HCEC 1CT (cell line): ENCODE measurements at regions not wholly inside any gene's neighbourhood (a gene's known extent, or its start where the extent isn't known, plus 50 kb on each side); places are given as distances from the start of the nearest gene placed in this dataset.

Experiments used
- DNase-seq: peaks from one replicate; pipeline ENCODE4 v3.0.0-alpha.2; 2017

DNA sequence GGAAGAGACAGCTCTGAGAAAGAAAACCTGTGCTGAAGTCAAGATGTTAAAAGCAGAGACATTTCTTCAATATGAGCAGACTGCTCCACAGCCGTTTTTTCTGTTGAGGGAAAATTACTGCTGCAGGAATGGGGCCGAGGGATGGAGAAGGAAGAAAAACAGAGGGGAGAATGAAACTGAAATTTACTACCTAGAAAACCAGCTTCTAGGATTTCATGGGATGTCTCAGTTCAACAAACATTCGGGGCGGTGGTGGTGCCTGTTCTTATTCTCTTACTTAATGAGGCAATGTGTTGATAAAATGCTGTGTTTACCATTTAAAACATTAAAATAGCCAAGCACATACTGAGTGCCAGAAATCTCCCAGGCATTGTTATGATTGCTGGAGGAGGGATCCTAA, 557.1 kb upstream of the MEX3C start:
- no peak for DNase-seq

- no peak for DNase-seq
These were observed 559.9 kb upstream of the MEX3C start for GRCh38 chr18:51757255-51757924.

DNA sequence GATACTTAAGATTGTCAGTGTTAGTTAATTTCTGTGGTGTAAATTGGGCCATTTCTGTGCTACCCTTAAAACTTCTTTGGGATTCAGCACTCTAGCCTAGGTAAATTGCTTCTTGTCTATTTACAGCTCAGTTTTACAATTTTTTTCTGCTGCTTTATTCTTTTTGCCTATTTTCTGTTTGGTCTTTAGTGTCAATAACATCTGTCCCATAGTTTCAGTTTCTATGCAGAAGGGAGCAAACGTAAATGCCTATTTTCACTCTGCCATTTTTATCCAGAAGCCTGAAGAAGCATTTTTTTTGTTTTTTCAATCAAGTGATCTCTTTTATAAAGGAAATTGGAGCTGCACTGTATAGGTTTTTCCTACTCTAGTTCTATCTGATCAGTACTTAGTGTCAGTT, 564.9 kb upstream of the MEX3C start:
- DNase-seq = no peak

GRCh38 chr18:51765606-51766360, 568.3 kb upstream of the MEX3C start:
- DNase-seq = no peak

GRCh38 chr18:51767293-51767692, 569.8 kb upstream of the MEX3C start:
- no peak for DNase-seq

GRCh38 chr18:51778115-51778514, 561.9 kb upstream of the DCC start:
- DNase-seq = no peak

GRCh38 chr18:51789871-51790270, 550.1 kb upstream of the DCC start:
- no peak for DNase-seq

GRCh38 chr18:51801514-51801913, 538.5 kb upstream of the DCC start:
- DNase-seq = no peak

DNA sequence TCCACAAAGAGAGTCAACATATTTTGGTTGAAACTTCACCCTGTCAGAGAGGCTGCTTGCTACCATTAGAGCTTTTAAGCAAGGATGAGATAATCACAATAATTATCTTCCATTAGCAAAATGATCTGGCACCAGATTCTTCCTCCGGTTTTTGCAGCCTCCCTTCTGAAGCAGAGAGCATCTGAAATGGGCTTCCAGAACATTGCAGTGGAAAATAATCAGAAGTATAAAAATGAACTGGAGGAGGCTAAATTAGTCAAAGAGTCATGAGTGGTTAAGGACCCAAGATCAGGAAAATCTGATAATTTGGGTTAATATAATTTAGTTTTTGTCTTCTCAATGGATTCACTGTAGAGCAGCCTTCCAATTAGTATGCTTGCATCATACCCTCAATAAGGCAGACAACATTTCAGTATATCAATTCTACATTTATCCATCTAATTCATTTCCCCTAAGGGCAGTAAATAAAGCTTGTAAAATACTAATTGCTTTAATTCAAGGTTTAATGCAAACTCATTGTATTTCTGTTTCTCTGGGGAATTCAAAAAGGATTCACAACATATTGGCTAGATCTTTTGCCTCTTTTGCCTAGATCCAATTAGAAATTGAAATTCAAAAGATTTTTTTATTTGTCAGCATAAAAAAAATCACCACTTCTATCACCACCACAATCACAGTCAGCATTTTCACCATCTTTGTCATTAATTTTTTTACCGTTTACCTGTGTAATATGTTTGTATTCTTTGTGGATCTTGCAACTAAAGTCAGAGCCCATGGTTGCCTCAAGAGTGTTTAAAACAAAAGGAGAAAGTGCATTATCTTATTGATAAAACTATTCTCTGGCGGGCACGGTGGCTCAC, 537.2 kb upstream of the DCC start:
- DNase-seq = no peak

- DNase-seq = no peak
These were observed 532.7 kb upstream of the DCC start for GRCh38 chr18:51807336-51807735.

- DNase-seq = no peak
These were observed 528.1 kb upstream of the DCC start for GRCh38 chr18:51811883-51812282.

DNA sequence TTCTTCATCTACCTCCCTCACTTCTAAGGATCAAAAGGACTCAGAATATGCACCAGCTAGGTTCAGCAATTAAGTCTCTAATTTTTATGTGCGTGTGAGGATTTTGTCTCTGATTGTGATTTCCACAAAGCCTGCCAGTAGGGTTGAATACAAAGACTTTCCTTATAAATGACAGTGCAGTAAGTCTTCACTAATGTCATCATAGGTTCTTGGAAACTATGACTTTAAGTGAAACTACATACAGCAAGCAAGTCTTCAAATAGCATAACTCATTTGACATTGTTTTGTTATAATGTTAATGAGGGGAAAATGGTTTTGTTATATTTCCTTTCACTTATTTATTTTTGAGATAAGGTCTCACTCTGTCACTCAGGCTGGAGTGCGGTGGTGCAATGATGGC, 526.3 kb upstream of the DCC start:
- DNase-seq = no peak

- DNase-seq = no peak
These were observed 518.4 kb upstream of the DCC start for GRCh38 chr18:51821610-51822009.

- no peak for DNase-seq
These were observed 515.3 kb upstream of the DCC start for GRCh38 chr18:51824746-51825145.

GRCh38 chr18:51833850-51834249, 506.1 kb upstream of the DCC start:
- DNase-seq = no peak

- no peak for DNase-seq
These were observed 491.3 kb upstream of the DCC start for GRCh38 chr18:51848702-51849101.

GRCh38 chr18:51852681-51853080, 487.3 kb upstream of the DCC start:
- DNase-seq = no peak

GRCh38 chr18:51857989-51858388, 482.0 kb upstream of the DCC start:
- no peak for DNase-seq

GRCh38 chr18:51861046-51861445, 479.0 kb upstream of the DCC start:
- DNase-seq = no peak

DNA sequence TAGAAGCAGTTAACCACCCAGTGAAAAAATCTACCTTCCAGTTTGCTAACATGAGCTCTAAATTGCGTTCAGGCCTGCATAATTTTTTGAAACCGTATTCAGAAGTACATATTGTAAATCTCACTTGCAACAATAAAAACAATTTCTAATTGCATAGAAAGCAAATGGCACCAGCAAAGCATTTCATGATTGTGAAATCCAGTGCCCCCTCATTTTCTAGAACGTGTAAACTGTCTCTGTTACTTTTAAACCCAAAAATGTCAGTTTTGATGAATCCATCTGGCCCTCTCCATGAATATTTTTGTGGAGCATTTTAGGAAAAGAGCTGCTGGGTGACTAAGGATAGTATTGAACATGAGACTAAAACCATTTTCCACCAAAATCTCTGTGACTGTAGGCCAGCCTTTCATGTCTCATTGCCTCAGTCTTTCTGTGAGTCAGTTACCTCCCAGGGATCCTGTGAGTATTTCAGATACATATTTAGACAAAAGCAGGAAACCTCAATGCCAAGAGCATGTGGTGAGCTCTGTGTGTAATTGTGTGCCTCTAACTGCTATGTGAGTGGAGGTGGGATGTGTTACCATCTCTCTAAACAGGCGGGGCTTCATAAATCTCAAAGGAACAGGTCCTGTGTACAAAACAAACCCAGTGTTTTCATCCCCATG, 477.8 kb upstream of the DCC start:
- DNase-seq = no peak

GRCh38 chr18:51864219-51864965, 475.6 kb upstream of the DCC start:
- no peak for DNase-seq

DNA sequence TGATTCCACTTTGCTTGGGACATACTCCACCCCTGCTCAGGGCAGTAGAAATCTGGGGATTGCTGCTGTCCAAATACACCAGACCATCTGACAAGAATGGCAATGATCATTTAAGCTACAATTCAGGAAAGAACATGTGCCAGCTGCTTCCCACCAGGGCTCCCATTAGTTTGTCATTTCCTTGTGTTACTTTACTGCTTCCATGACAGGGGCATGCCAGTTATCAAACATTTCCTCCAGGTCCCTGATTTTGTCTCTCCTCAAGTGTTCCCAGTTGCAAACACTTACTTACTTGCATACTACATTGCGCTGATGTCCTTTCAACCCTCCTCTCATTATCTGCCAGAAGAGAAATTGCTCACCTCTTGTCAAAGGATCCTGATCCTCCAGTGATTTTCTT, 474.5 kb upstream of the DCC start:
- no peak for DNase-seq

GRCh38 chr18:51867767-51868166, 472.2 kb upstream of the DCC start:
- no peak for DNase-seq
